GM23248 (cell line): ENCODE measurements at regions not wholly inside any gene's neighbourhood (a gene's known extent, or its start where the extent isn't known, plus 50 kb on each side); places are given as distances from the start of the nearest gene placed in this dataset.

Experiments used
- EZH2 ChIP-seq: fragments of 200-600 bp; sonication (generic); IDR thresholded peaks from 2 replicates; pipeline ENCODE4 v1.6.1; 2018; ENCODE audit warnings: antibody characterized with exemption, mild to moderate bottlenecking; ENCODE audit not compliant: insufficient read depth, poor library complexity, severe bottlenecking
- EZH2phosphoT487 ChIP-seq: fragments of 200-600 bp; sonication (generic); IDR thresholded peaks from 2 replicates; pipeline ENCODE4 v1.6.1; 2018; ENCODE audit warnings: antibody characterized with exemption, moderate library complexity, mild to moderate bottlenecking, low read depth; ENCODE audit not compliant: insufficient read depth

DNA sequence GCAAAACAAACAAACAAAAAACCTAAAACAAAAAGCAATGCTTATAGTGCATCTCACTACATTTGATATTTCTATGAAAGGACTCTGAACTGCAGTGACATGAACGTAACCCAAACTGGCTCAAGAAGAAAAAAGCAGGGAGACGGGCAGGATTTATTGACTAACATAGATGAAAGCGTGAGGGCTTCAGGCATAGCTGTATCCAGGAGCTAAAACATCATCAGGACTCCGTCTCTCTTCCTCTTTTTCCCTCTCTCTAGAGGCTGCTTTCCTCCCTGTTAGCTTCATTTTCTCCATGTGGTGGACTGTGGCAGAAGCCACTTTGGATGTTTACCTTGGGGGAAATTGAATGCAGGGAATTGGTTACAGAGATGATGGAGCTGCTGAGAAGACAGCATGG lies 418.2 kb upstream of the PROK2 start:
- TF ChIP-seq EZH2, result no peak
- TF ChIP-seq EZH2phosphoT487, result no peak
